ENCODE measurements at regions not wholly inside any gene's neighbourhood (a gene's known extent, or its start where the extent isn't known, plus 50 kb on each side); places are given as distances from the start of the nearest gene placed in this dataset.

DNA sequence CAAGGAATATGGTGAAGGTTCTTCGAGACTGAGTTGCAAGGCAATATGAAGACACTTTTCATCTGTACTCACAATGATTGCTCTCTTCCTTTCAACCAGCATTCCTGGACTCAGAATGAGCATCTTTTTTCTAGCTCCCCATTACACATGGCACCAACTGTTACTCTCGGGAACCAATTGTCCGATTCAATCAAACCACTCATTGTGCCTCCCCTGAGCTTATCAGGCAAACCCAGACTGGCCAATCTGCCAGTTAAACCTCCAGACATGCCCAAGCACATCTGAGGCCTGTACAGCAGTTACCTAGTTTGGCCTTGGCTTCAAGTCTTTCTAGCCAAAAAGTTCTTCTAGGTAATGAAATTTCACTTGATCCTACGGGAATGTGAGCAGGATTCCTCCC lies 164.1 kb downstream of the ID4 start:
- H4K20me1 ChIP-seq (replicated peaks; ENCODE audit: control insufficient read depth, extremely low read depth, insufficient read depth, low read length) = no peaks in the 10 kb centered on the region
- no peaks in the 10 kb centered on the region for H3K27me3 ChIP-seq (ENCODE audit: control insufficient read depth in 2 of 2, insufficient read depth in 2 of 2, low read length in 2 of 2)
- H3K27ac ChIP-seq (ENCODE audit: insufficient read depth, low read depth, low read length) = no peak overlapping the region
- ChIA-PET POLR2A (no interaction called here), CTCF (no interaction called here)
- DNase-seq (ENCODE audit: low read depth, low spot score) = no peak
- dilution Hi-C loops (cut with MboI; ENCODE audit: extremely low pct_ligation_motif_present, low sequenced_read_pairs) (no loop called here), intact Hi-C loops (cut with micrococcal nuclease) (no loop called here)
- no TSS peak for BruUV-seq (replicated peaks)
- no peaks in the 10 kb centered on the region for H3K9me1 ChIP-seq (replicated peaks; ENCODE audit: control insufficient read depth, extremely low read depth, insufficient read depth, low read length)
- no peak overlapping the region for H3K4me3 ChIP-seq (replicated peaks in 1 of 3; ENCODE audit: insufficient read depth in 1 of 3, low read depth in 1 of 3, low read length in 3 of 3)
- no peak for TF ChIP-seq POLR2AphosphoS5 (IDR thresholded peaks at IDR 0.05; ENCODE audit: insufficient read depth, low read depth, low read length)
- TF ChIP-seq JUN (IDR thresholded peaks at IDR 0.05; ENCODE audit: borderline replicate concordance, insufficient read depth, insufficient read length, low read depth) = no peak
- no peak for TF ChIP-seq FOS (IDR thresholded peaks at IDR 0.05; ENCODE audit: borderline replicate concordance, insufficient read depth, low read length)
- no peak for TF ChIP-seq EZH2 (IDR thresholded peaks at IDR 0.05; ENCODE audit: borderline replicate concordance, low read depth, low read length, severe bottlenecking)
- no peak for TF ChIP-seq MAX (IDR thresholded peaks at IDR 0.05; ENCODE audit: insufficient read depth, insufficient read length)
- TF ChIP-seq POLR2A (IDR thresholded peaks at IDR 0.05; ENCODE audit: low read depth, low read length) = no peak
- no peak for TF ChIP-seq MYC (IDR thresholded peaks at IDR 0.05; ENCODE audit: low read depth, low read length)
- TF ChIP-seq GATA2 (IDR thresholded peaks at IDR 0.05; ENCODE audit: insufficient read depth, insufficient read length, low read depth, low read length) = no peak
- no peak for TF ChIP-seq CTCF (IDR thresholded peaks at IDR 0.05; ENCODE audit: extremely low read depth in 1 of 2, insufficient read depth in 1 of 2, low read depth in 1 of 2, low read length in 2 of 2)
- H3K9ac ChIP-seq (replicated peaks; ENCODE audit: extremely low read depth, insufficient read depth, low read length) = no peak overlapping the region
- no peak overlapping the region for H2AFZ ChIP-seq (ENCODE audit: low read depth, low read length)
- no peaks in the 10 kb centered on the region for H3K36me3 ChIP-seq (ENCODE audit: control insufficient read depth in 2 of 2, extremely low read depth in 1 of 2, insufficient read depth in 2 of 2, low read length in 2 of 2)
- no peaks in the 10 kb centered on the region for H3K4me1 ChIP-seq (ENCODE audit: control insufficient read depth, extremely low read depth, insufficient read depth, low read length)
- no peaks in the 10 kb centered on the region for H3K9me3 ChIP-seq (replicated peaks; ENCODE audit: control insufficient read depth, insufficient read depth, low read length)
- H3K79me2 ChIP-seq (ENCODE audit: control insufficient read depth, insufficient read depth, low read length) = no peaks in the 10 kb centered on the region
- no peak overlapping the region for H3K4me2 ChIP-seq (ENCODE audit: insufficient read depth, low read length)
- no peak for FAIRE-seq
